ENCODE measurements at regions not wholly inside any gene's neighbourhood (a gene's known extent, or its start where the extent isn't known, plus 50 kb on each side); places are given as distances from the start of the nearest gene placed in this dataset.
"Not testable (repeated sequence)": the region's sequence is repeated elsewhere in the genome, so short reads cannot be mapped to it uniquely, and the experiment has no call there.

DNA sequence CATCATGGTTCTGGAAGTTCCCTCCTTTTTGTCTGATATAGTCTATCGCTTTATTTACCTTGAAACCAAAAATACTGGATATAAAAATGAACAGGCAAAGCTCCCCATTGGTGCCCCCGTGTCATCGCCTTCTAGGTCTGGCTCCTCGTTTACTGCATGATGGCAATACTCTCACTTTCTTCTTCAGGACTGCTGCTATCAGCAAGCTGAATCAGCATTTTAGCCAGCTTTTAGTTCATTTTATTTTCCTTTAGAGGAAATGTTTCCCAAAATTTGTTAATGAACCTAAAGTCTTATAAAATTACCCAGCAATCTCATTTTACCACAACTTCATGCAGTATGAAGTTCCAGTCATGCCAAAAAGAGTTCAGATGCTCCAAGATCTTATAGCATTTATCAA lies 80.5 kb downstream of the ZIC3 start:
- DNase-seq: no peak

GRCh38 chrX:137651647-137652046 lies 85.7 kb downstream of the ZIC3 start:
- DNase-seq: no peak

DNA sequence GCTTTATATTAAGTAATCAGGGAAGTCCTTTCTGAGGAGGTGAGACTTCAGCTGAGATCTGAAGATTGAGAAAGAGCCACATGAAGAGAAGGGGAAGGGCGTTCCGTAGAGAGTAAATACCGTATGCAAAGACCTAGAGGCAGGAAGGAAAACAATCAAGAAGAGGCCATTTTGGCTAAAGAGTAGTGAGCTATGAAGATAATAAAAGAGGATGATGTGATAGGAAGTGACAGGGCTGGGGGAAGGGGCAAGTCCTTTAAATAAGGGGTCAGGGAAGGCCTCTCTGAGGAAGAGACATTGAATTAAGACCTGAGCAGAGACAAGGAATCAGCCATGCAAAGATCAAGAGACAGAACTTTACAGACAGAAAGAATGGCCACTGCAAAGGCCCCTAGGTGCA lies 86.2 kb downstream of the ZIC3 start:
- no peak for DNase-seq

- DNase-seq: no peak
Observed at GRCh38 chrX:137654481-137654880, 88.6 kb downstream of the ZIC3 start.

DNA sequence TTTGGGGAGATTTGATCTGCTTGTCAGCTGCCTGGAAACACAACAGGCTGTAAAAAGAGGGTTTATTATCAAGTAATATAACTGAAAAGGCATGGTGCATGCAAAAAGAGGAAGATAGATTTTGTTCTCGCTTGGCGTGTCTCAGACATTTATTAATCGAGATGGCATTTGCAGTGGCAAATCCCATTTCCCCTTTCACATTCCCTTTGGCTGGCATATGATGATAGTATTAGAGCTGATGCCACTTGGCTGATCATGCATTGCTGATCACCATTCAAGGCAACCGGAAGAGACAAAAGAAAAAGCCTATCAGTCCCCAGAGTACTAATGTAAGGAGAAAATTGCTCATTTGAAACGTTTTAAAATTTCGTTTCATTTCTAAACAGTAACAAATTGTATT lies 101.8 kb downstream of the ZIC3 start:
- DNase-seq: no peak

DNA sequence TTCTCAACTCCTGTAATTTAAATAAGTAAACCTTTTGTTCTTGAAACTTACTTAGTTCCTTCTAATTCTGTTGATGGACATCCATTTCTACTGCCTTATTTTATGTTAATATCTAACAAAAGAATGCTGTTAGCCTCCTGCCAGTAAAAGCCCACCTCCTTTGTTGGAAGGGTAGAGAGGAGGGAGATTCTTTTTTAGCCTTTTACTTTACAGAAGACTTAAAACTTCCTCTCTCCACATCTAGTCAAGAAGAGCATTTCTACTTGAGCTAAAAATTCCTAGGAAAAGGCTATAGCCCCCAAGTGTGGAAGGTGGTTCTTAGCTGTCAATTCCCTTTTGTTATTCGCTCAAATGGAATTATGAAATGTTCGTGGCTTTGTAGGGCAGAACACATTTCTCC lies 118.7 kb downstream of the ZIC3 start:
- DNase-seq: no peak

DNA sequence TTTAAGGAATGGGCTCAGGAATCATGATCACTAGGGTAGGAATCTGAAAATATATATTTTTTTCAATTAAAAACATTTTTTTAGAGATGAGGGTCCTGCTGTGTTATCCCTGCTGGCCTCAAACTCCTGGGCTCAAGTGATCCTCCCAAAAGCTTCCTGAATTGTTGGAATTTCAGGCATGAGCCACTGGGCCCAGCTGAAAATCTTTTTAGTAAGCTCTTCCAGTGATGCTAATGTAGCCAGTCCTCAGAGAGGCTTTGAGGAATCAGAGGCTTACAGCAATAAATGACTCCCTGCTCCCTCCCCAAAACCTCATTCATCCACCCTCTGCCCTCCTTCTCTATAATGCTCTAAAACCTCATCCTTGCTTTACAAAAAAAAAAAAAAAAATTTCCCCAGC lies 129.5 kb downstream of the ZIC3 start:
- no peak for DNase-seq

- DNase-seq: no peak
Observed at GRCh38 chrX:137707348-137707747, 141.4 kb downstream of the ZIC3 start.

GRCh38 chrX:137742846-137743245 lies 176.9 kb downstream of the ZIC3 start:
- no peak for DNase-seq

- no peak for DNase-seq
Observed at GRCh38 chrX:137743414-137743813, 177.5 kb downstream of the ZIC3 start.

- DNase-seq: no peak
Observed at GRCh38 chrX:137746289-137746688, 180.4 kb downstream of the ZIC3 start.

GRCh38 chrX:137747244-137748043 lies 181.5 kb downstream of the ZIC3 start:
- DNase-seq: no peak

DNA sequence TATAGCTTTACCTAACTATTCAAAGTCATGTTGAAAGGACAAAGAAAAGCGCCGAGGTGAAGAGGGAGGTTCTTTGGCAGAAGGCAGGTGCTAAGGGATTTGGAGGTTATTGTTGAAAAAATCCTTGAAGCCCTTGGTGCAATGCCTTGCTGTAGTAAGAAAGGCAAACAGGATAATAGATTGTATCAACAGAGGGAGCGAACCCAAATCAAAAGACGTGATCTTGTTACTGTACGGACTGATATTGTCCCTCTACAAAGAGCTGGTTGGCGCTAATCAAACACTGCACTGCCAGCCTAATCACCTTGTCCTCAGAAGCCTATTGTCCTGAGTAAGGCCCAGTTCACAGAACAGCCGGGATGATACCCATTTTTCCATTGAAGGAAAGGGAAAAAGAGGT lies 182.9 kb downstream of the ZIC3 start:
- no peak for DNase-seq

DNA sequence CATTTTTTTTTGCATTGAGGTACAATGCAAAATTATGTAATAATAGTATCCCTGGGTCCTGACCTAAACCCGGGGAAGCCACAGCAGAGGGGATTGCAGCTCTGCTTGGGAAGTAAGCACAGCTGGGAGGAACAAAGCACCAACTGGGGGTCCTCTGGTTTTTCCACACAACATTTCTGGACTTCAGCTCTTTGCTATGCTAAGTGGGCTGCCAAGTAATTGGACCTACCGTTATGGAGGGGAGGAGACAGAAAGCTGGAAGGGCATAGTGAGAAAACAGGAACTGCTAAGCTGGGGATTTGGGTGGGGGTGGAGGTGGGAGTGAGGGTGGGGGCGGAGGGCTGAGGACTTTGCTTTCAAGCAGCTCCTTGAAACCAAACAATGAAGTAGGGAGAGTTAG lies 183.3 kb downstream of the ZIC3 start:
- DNase-seq: no peak

GRCh38 chrX:137771537-137771936 lies 205.6 kb downstream of the ZIC3 start:
- no peak for DNase-seq

GRCh38 chrX:137792214-137792613 lies 226.3 kb downstream of the ZIC3 start:
- DNase-seq: no peak

- not testable (repeated sequence) for DNase-seq
Observed at GRCh38 chrX:137797926-137798325, 232.0 kb downstream of the ZIC3 start.

- DNase-seq: no peak
Observed at GRCh38 chrX:137823257-137823656, 257.3 kb downstream of the ZIC3 start.

DNA sequence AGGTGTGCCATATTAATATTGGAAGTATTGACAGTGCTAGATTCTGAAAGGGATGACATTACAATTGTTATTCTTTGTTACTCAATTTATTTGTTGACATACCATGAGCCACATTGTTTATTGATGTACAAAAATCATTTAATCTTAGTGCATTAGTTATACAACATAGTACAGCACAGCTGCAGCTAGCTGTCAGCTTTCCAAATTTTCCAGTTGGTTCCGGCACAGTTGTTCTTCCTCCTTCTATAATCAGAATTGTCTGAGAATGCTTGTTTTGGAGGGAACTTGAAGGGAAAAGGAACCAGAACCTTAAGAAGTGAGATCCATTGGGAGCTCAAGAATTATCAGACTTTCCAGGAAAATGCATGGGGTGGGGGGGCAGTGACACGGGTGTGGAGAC lies 281.4 kb downstream of the ZIC3 start:
- DNase-seq: no peak

GRCh38 chrX:137848266-137848905 lies 282.5 kb downstream of the ZIC3 start:
- no peak for DNase-seq

- DNase-seq: no peak
Observed at GRCh38 chrX:137852502-137852901, 286.6 kb downstream of the ZIC3 start.

GRCh38 chrX:137855490-137855889 lies 289.6 kb downstream of the ZIC3 start:
- DNase-seq: no peak

GRCh38 chrX:137858106-137858505 lies 292.2 kb downstream of the ZIC3 start:
- no peak for DNase-seq

DNA sequence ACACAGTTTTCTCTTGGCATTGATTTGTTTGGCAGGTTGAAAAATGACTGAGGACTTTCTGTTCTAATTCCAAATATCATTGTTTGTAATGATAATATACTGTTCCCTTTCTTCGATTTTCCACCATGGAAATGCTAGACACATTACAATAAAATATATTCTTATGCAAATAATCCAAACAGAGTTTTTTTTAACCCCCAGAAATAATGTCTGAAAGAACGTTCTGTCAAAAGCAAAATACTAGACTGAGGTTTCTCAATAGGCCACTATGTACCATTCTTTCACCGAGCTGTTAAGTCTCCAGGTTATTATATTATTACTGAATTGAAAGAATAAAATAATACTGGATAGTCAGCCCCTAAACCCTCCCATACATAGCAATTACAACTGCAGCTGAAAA lies 312.5 kb downstream of the ZIC3 start:
- no peak for DNase-seq

DNA sequence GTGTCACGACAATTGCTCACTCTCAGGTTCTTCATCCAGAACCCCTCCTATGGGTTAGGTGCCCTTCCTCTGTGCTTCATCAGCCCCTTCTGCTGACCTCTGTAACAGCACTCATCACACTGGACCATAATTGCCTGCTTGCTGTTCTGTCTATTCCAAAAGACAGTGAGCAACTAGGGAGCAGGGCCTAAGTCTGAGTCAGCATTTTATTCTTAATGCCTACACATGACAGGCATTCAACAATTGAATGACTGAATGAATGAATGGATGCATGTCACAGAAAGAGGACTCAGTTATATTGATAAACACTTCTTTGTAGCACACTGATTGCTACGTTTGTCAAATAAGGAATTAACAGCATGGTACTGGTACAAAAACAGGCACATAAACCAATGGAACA lies 317.0 kb downstream of the ZIC3 start:
- DNase-seq: no peak

Data from central memory CD4-positive, alpha-beta T cell (primary cell).